ENCODE measurements at regions not wholly inside any gene's neighbourhood (a gene's known extent, or its start where the extent isn't known, plus 50 kb on each side); places are given as distances from the start of the nearest gene placed in this dataset.

GRCh38 chr13:91169321-91170050, 178.0 kb upstream of the MIR17HG start:
- H3K36me3 ChIP-seq, result no peaks in the 10 kb centered on the region

GRCh38 chr13:91172160-91172559, 175.3 kb upstream of the MIR17HG start:
- intact Hi-C loops (cut with micrococcal nuclease), result no loop called here
- H3K27me3 ChIP-seq (ENCODE audit: low read depth), result peaks cover 29% of the 10 kb centered on the region
- DNase-seq, result no peak
- H3K36me3 ChIP-seq, result no peaks in the 10 kb centered on the region
- TF ChIP-seq CTCF (IDR thresholded peaks at IDR 0.05; ENCODE audit: borderline replicate concordance), result no peak
- no peaks in the 10 kb centered on the region for H3K9me3 ChIP-seq (replicated peaks)
- H3K4me1 ChIP-seq, result peaks cover 7% of the 10 kb centered on the region
- H3K4me3 ChIP-seq, result no peak overlapping the region
- H3K27ac ChIP-seq (replicated peaks), result no peak overlapping the region

More at GRCh38 chr13:91169321-91170050, 178.0 kb upstream of the MIR17HG start:
- Histone ChIP-seq H3K4me1 (no peaks in the 10 kb centered on the region), H3K9me3 (replicated peaks) (no peaks in the 10 kb centered on the region), H3K27ac (replicated peaks) (no peak overlapping the region), H3K27me3 (ENCODE audit: low read depth) (peaks cover 17% of the 10 kb centered on the region), H3K4me3 (no peak overlapping the region)
- intact Hi-C loops (cut with micrococcal nuclease), result no loop called here
- no peak for TF ChIP-seq CTCF (IDR thresholded peaks at IDR 0.05; ENCODE audit: borderline replicate concordance)
- DNase-seq, result no peak

- no peak for DNase-seq
Observed at GRCh38 chr13:91174886-91175501, 172.5 kb upstream of the MIR17HG start.

GRCh38 chr13:91178099-91178498, 169.4 kb upstream of the MIR17HG start:
- Histone ChIP-seq H3K27me3 (ENCODE audit: low read depth) (peaks cover 51% of the 10 kb centered on the region), H3K4me1 (peaks cover 7% of the 10 kb centered on the region)
- intact Hi-C loops (cut with micrococcal nuclease), result no loop called here

More at GRCh38 chr13:91174886-91175501, 172.5 kb upstream of the MIR17HG start:
- TF ChIP-seq CTCF (IDR thresholded peaks at IDR 0.05; ENCODE audit: borderline replicate concordance), result no peak
- peak overlapping the region; percentile 61 for H3K4me3 ChIP-seq
- no peaks in the 10 kb centered on the region for H3K36me3 ChIP-seq
- H3K4me1 ChIP-seq, result peaks cover 7% of the 10 kb centered on the region
- H3K27me3 ChIP-seq (ENCODE audit: low read depth), result peaks cover 26% of the 10 kb centered on the region
- H3K9me3 ChIP-seq (replicated peaks), result no peaks in the 10 kb centered on the region
- H3K27ac ChIP-seq (replicated peaks), result no peak overlapping the region
- intact Hi-C loops (cut with micrococcal nuclease), result no loop called here

GRCh38 chr13:91181892-91182291, 165.6 kb upstream of the MIR17HG start:
- no peaks in the 10 kb centered on the region for H3K9me3 ChIP-seq (replicated peaks)

More at GRCh38 chr13:91178099-91178498, 169.4 kb upstream of the MIR17HG start:
- no peaks in the 10 kb centered on the region for H3K36me3 ChIP-seq
- no peak overlapping the region for H3K27ac ChIP-seq (replicated peaks)
- H3K9me3 ChIP-seq (replicated peaks), result no peaks in the 10 kb centered on the region
- no peak for TF ChIP-seq CTCF (IDR thresholded peaks at IDR 0.05; ENCODE audit: borderline replicate concordance)
- no peak for DNase-seq
- H3K4me3 ChIP-seq, result no peak overlapping the region

More at GRCh38 chr13:91181892-91182291, 165.6 kb upstream of the MIR17HG start:
- Histone ChIP-seq H3K27me3 (ENCODE audit: low read depth) (peaks cover 53% of the 10 kb centered on the region), H3K36me3 (no peaks in the 10 kb centered on the region), H3K4me1 (no peaks in the 10 kb centered on the region), H3K27ac (replicated peaks) (no peak overlapping the region), H3K4me3 (no peak overlapping the region)
- TF ChIP-seq CTCF (IDR thresholded peaks at IDR 0.05; ENCODE audit: borderline replicate concordance), result no peak
- no peak for DNase-seq
- intact Hi-C loops (cut with micrococcal nuclease), result no loop called here

All from left ventricle myocardium inferior (tissue), 1 donor.